GM19455 (cell line): ENCODE measurements at regions not wholly inside any gene's neighbourhood (a gene's known extent, or its start where the extent isn't known, plus 50 kb on each side); places are given as distances from the start of the nearest gene placed in this dataset.

Experiments used
- ATAC-seq: cut with Tn5 transposase; IDR thresholded peaks from one replicate; pipeline ENCODE4 v1.9.1; 2021; ENCODE audit not compliant: unreplicated experiment

- ATAC-seq = no peak
These were observed 565.2 kb downstream of the BUD13 start for GRCh38 chr11:116207421-116208141.

- no peak for ATAC-seq
These were observed 565.8 kb downstream of the BUD13 start for GRCh38 chr11:116207019-116207418.

GRCh38 chr11:116202922-116203321, 569.9 kb downstream of the BUD13 start:
- ATAC-seq = no peak

GRCh38 chr11:116200564-116200963, 572.2 kb downstream of the BUD13 start:
- no peak for ATAC-seq

GRCh38 chr11:116199182-116199581, 573.6 kb downstream of the BUD13 start:
- no peak for ATAC-seq

GRCh38 chr11:116194156-116194904, 578.5 kb downstream of the BUD13 start:
- ATAC-seq = no peak

GRCh38 chr11:116193321-116194131, 579.3 kb downstream of the BUD13 start:
- no peak for ATAC-seq

GRCh38 chr11:116192509-116193210, 580.1 kb downstream of the BUD13 start:
- no peak for ATAC-seq

GRCh38 chr11:116190861-116191260, 581.9 kb downstream of the BUD13 start:
- no peak for ATAC-seq

GRCh38 chr11:116189408-116190170, 583.2 kb downstream of the BUD13 start:
- ATAC-seq = no peak

GRCh38 chr11:116188350-116188749, 584.4 kb downstream of the BUD13 start:
- no peak for ATAC-seq

GRCh38 chr11:116187026-116187425, 585.8 kb downstream of the BUD13 start:
- ATAC-seq = no peak

GRCh38 chr11:116185551-116185950, 587.2 kb downstream of the BUD13 start:
- ATAC-seq = no peak

- no peak for ATAC-seq
These were observed 588.0 kb downstream of the BUD13 start for GRCh38 chr11:116184763-116185162.

- no peak for ATAC-seq
These were observed 590.3 kb downstream of the BUD13 start for GRCh38 chr11:116182356-116182966.

GRCh38 chr11:116180806-116181600, 591.8 kb downstream of the BUD13 start:
- no peak for ATAC-seq

GRCh38 chr11:116179401-116179800, 593.4 kb downstream of the BUD13 start:
- ATAC-seq = no peak

- ATAC-seq = no peak
These were observed 595.1 kb downstream of the BUD13 start for GRCh38 chr11:116177521-116178210.
